Activated naive CD4-positive, alpha-beta T cell (primary cell): ENCODE measurements at regions not wholly inside any gene's neighbourhood (a gene's known extent, or its start where the extent isn't known, plus 50 kb on each side); places are given as distances from the start of the nearest gene placed in this dataset.
"Not testable (repeated sequence)": the region's sequence is repeated elsewhere in the genome, so short reads cannot be mapped to it uniquely, and the experiment has no call there.

Source experiments
- DNase-seq, 4 experiments: peaks; one replicate each; lab custom pipeline; 2025; lab: John Stamatoyannopoulos, UW

DNA sequence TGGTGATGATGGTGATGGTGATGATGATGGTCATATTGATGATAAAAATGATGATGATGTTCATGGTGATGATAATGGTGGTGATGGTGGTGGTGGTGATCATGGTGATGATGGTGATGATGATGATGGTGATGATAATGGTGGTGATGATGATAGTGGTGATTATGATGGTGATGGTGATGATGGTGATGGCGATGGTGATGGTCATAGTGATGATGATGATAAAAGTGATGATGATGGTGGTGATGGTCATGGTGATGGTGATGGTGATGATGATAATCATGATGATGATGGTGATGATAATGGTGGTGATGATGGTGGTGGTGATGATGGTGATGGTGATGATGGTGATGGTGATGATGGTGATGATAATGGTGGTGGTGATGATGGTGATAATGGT, 478.7 kb downstream of the TYW1 start:
- no peak for DNase-seq

DNA sequence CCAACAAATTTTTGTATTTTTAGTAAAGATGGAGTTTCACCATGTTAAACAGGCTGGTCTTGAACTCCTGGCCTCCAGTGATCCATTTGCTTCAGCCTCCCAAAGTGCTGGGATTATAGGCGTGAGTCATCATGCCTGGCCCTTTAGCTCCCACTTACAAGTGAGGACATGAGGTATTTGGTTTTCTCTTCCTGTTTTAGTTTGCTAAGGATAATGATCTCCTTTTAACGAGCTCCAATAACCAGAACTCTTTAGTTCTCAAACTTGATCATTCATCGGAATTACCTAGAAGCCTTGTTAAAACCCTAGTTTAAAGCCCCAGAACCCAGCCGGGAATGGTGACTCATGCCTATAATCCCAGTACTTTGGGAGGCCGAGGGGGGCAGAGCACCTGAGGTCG, 481.4 kb downstream of the TYW1 start:
- no peak for DNase-seq

DNA sequence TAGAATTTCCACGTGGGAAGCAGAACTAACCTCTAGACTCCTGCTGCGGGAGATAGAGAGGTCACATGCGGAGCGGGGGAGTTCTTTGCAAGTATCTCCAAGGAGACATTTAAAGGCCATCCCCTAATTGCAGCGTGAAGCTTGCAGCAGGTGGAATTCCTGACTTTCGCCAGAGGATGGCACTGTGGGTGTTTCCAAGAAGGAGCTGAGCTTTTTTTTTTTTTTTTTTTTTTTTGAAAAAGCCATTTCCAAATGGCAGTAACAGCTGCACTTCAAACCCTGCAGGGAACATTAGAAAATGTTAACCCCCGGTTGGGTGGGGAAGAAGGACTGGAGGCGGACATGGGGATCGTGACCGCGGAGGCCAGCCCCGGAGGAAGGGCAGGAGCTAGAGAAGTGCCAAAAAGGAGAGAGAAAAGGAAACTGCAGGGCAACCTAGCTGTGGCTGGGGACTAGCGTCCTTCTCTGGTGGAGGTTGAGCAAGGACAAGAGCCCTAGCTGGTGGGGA, 487.7 kb downstream of the TYW1 start:
- no peak for DNase-seq

GRCh38 chr7:67486401-67486800, 489.8 kb downstream of the TYW1 start:
- DNase-seq = no peak

DNA sequence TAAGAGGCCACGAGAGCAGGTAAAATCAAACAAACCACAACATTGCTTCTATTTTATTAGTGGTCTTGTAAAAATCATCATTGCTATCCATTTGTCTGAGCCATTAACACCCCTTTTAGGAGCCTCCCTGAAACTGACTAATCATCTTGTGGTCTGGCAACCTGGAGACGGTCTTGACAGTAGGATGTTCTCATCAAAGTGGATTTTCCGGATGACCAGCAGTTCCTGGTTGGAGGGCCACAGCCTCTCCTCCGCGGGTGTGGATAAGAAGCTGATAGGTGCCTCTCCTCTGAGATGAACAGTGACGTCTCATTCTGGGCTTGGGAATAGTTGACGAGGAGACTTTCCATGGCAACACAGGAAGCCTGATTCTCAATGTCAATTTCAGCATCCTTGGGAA, 490.7 kb downstream of the TYW1 start:
- no peak for DNase-seq

DNA sequence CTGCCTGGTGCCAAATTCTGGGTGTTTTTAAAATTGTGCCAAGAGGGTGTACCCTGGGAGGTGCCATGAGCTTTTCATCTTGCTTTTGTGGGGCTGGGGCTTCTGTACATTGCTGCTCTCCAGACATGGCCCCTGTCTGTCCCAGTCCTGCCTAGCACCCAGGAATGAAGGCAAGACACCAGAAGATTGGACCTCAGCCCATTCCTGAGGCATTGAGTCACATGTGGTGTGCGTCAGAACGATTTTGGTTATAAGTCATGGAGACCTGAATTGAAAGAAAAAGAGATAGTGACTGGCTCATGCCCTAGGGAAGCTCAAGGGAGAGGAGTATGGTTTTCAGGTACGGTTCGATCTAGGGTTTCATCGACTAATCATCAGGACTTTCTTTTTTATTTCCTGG, 493.2 kb downstream of the TYW1 start:
- no peak for DNase-seq

GRCh38 chr7:67493366-67493765, 496.7 kb downstream of the TYW1 start:
- no peak for DNase-seq

DNA sequence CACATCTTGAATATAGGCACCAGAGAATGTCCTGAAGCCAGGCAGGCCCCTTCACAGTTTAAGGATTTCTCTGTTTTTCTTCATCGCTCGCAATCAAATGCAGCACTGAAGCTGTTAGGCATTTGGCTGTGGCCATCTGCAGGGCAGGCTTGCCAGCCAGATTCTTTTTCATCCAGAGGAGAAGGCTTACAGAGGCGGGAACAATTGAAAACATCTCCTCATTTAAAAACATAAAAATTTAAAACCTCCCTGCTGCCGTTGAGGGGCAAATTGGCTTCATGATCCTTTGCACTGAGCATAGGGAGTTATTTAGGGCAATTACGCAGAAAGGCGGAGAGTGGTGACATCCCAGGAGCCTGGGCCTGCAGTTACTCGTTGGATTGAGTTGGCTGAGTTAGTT, 500.0 kb downstream of the TYW1 start:
- no peak for DNase-seq

GRCh38 chr7:67497914-67498313, 501.3 kb downstream of the TYW1 start:
- DNase-seq = not testable (repeated sequence)

DNA sequence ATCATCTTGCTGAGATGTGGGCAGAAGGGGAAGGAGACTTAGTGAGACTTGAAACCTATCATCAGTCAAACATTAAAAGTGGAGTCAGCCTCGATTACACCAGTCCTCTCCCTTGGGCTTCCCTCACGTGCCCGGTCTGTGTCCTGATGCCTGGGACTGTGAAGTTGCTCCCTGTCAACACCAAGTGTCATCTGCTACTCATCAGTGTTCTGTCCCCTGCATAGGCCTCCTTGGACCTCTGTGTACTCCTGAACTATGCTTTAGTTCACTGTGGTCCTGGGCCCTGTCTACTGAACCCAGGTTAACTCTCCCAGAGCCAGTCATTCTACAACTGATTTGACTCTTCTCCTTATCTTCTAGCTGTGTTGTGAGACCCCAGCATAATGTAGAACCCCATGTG, 506.3 kb downstream of the TYW1 start:
- no peak for DNase-seq

- no peak for DNase-seq
These were observed 508.8 kb downstream of the TYW1 start for GRCh38 chr7:67505449-67505848.

- DNase-seq = no peak
These were observed 515.8 kb downstream of the TYW1 start for GRCh38 chr7:67512481-67512880.

DNA sequence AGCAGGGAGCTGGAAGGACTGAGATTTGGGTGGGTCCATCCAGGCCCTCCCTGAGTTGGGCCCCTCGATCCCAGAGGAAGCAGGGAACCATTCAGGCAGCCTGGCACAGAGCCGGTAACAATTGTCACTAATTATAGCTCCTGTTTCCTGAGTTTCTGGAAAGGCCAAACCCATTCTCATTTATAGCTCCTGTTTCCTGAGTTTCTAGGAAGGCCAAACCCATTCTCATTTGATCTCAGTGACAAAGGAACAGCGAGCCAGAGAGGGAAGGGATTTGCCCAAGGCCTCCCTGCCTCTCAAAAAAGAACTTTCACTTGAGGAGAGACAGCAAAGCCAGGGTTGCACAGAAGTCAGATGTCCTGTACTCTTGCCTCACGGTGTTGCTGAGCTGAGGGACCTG, 521.9 kb downstream of the TYW1 start:
- DNase-seq = no peak

DNA sequence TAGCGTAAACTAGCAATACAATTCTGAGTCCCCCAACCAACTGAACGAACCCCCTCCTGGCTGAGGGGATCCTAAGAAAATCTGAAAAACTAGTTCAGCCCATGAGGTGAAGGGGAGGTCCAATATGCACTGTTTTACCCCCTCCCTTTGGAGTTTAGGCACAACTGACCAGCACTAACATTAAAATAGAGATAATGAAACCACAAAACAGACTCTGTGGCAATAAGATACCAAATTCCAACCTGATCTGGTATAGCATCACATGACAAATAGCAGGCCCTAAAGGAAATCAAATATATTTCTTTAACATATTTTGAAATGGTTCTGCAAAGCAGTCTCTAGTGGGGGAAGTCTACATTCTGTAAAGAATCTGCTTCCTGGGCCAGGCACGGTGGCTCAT, 522.5 kb downstream of the TYW1 start:
- no peak for DNase-seq

DNA sequence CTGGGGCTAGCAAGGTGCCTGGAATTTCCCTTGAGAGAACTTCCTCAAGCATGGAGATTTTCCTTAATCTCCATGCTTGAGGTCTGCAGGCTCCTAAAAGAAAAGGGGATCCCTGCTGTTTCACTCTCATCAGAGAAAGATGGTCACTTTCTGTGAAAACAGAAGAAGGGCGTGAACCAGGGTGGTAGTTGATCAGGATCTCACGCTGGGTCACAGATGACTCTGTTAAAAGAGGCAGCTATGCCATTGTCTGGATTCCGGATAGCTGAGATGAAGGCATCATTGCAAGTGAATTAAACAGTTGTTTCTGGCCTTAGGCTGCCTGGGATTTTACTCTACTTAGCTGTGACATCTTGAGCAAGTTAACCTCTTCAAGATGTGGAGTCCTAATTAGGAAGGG, 525.9 kb downstream of the TYW1 start:
- DNase-seq = no peak

DNA sequence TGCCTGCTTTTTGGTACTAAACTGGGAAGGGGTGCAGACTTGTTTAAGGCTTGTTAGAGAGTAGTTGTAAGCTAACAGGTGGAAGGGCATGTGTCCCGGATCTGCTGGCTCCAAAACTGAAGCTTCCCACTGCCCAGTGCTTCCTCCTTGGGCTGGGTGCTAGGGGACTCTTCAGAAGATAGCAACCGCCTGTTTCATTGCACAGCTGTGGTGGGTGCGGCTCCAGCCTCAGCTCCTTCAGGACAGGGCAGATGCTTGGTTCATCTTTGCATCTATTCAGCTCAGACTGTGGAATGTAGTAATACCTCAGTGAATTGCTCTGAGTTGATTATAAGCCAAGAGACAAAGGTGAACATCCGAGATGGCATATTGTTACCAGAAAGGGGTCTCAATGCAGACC, 527.1 kb downstream of the TYW1 start:
- DNase-seq = no peak

GRCh38 chr7:67525588-67525987, 529.0 kb downstream of the TYW1 start:
- DNase-seq = no peak

- DNase-seq = no peak
These were observed 538.8 kb downstream of the TYW1 start for GRCh38 chr7:67535241-67535989.

DNA sequence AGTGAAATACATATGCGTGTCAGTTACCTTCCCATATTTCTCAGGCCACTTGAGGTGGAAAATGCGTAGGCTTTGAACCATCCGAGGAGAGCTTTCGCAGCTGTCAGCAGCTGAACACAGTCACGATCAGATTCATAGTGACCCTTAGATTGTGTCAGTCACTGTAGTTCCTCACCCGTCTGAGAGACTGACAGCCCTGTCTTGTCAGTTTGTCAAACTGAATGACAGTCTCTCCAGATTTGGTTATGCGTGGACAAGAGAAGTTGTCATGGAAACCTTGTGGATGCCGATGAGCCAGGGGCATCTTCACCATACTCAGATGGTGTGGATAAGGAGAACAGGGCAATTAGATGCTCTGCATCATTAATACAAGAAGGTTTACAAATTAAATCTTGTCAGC, 546.3 kb downstream of the TYW1 start:
- DNase-seq = no peak

DNA sequence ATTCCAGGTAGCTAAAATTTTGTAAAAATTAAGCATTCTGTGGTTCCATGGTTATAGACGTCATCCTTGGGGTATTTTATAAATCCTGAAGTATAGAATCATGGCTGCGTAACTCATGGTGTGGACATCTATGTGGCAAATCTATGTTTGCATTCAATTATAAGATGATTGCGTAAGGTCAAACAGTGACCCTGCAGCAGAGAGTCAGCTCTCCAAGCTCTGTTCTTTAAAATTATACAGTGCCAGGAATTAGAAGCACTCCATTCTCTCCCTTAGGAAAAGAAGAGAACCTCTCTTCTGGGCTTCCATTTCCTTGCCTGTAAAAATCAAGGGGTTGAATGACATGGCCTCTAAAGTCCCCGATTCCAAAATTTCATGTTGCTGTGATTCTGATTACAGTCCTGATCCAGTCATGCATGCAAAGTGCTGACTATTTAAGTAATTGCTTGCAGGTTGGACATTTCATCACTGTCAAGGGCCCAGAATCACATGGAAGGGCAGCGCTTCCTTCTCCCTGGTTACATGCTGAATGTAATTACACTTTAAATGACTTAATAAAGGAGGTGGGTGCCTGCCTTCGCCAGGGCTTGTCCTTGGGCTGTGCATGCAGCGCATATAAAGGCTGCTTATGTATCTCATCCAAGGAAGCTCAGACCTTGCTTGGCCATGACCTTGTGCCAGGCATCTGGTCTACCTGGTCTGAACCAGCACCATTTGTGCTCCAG, 550.7 kb downstream of the TYW1 start:
- DNase-seq = no peak

GRCh38 chr7:67549126-67549525, 552.5 kb downstream of the TYW1 start:
- no peak for DNase-seq

- DNase-seq = no peak
These were observed 554.3 kb downstream of the TYW1 start for GRCh38 chr7:67550801-67551436.

- DNase-seq = no peak
These were observed 556.1 kb downstream of the TYW1 start for GRCh38 chr7:67552738-67553137.
